Skeletal muscle satellite cell (primary cell): ENCODE measurements at regions not wholly inside any gene's neighbourhood (a gene's known extent, or its start where the extent isn't known, plus 50 kb on each side); places are given as distances from the start of the nearest gene placed in this dataset.

ENCODE experiments used
- H3K27me3 ChIP-seq: 2 replicates; pipeline ENCODE4 v1.7.0; 2013; ENCODE audit warnings: low read length; ENCODE audit not compliant: control insufficient read depth, insufficient read depth
- H3K36me3 ChIP-seq: 2 replicates; pipeline ENCODE4 v1.7.0; 2013; ENCODE audit warnings: mild to moderate bottlenecking, control low read depth, low read length; ENCODE audit not compliant: insufficient read depth
- H3K4me1 ChIP-seq: 2 replicates; pipeline ENCODE4 v1.7.0; 2013; ENCODE audit warnings: low read length; ENCODE audit not compliant: control insufficient read depth, insufficient read depth
- H3K4me2 ChIP-seq: 2 replicates; pipeline ENCODE4 v1.7.0; 2013; ENCODE audit warnings: mild to moderate bottlenecking, low read length
- H3K4me3 ChIP-seq: 2 replicates; pipeline ENCODE4 v1.7.0; 2013; ENCODE audit warnings: low read length
- H3K9ac ChIP-seq: 2 replicates; pipeline ENCODE4 v1.7.0; 2013; ENCODE audit warnings: mild to moderate bottlenecking, low read depth, low read length, moderate library complexity
- H3K9me3 ChIP-seq: replicated peaks from 2 replicates; pipeline ENCODE4 v1.7.0; 2013; ENCODE audit warnings: mild to moderate bottlenecking, control low read depth, low read length

GRCh38 chr7:25712500-25712899 lies 439.5 kb upstream of the NFE2L3 start:
- no peak overlapping the region for H3K4me3 ChIP-seq
- no peaks in the 10 kb centered on the region for H3K27me3 ChIP-seq
- no peak overlapping the region for H3K4me2 ChIP-seq
- H3K9me3 ChIP-seq: no peaks in the 10 kb centered on the region
- no peak overlapping the region for H3K9ac ChIP-seq
- H3K36me3 ChIP-seq: no peaks in the 10 kb centered on the region
- no peaks in the 10 kb centered on the region for H3K4me1 ChIP-seq

- Histone ChIP-seq H3K4me3 (no peak overlapping the region), H3K27me3 (no peaks in the 10 kb centered on the region), H3K4me2 (no peak overlapping the region), H3K9me3 (no peaks in the 10 kb centered on the region), H3K9ac (no peak overlapping the region), H3K4me1 (no peaks in the 10 kb centered on the region), H3K36me3 (no peaks in the 10 kb centered on the region)
These were observed 438.0 kb upstream of the NFE2L3 start for GRCh38 chr7:25714013-25714412.

- no peaks in the 10 kb centered on the region for H3K27me3 ChIP-seq
- no peaks in the 10 kb centered on the region for H3K36me3 ChIP-seq
- no peak overlapping the region for H3K9ac ChIP-seq
- H3K4me1 ChIP-seq: no peaks in the 10 kb centered on the region
- H3K4me3 ChIP-seq: no peak overlapping the region
- no peak overlapping the region for H3K4me2 ChIP-seq
- H3K9me3 ChIP-seq: no peaks in the 10 kb centered on the region
These were observed 435.6 kb upstream of the NFE2L3 start for GRCh38 chr7:25716421-25716820.

- Histone ChIP-seq H3K27me3 (no peaks in the 10 kb centered on the region), H3K4me1 (no peaks in the 10 kb centered on the region), H3K9ac (no peak overlapping the region), H3K4me2 (no peak overlapping the region), H3K36me3 (no peaks in the 10 kb centered on the region), H3K9me3 (no peaks in the 10 kb centered on the region), H3K4me3 (no peak overlapping the region)
These were observed 433.4 kb upstream of the NFE2L3 start for GRCh38 chr7:25718596-25718995.

GRCh38 chr7:25719190-25719896 lies 432.7 kb upstream of the NFE2L3 start:
- no peaks in the 10 kb centered on the region for H3K9me3 ChIP-seq
- no peak overlapping the region for H3K4me2 ChIP-seq
- no peaks in the 10 kb centered on the region for H3K36me3 ChIP-seq
- no peak overlapping the region for H3K4me3 ChIP-seq
- no peak overlapping the region for H3K9ac ChIP-seq
- no peaks in the 10 kb centered on the region for H3K4me1 ChIP-seq
- no peaks in the 10 kb centered on the region for H3K27me3 ChIP-seq

GRCh38 chr7:25720427-25720826 lies 431.6 kb upstream of the NFE2L3 start:
- Histone ChIP-seq H3K9ac (no peak overlapping the region), H3K36me3 (no peaks in the 10 kb centered on the region), H3K9me3 (no peaks in the 10 kb centered on the region), H3K4me3 (no peak overlapping the region), H3K4me1 (no peaks in the 10 kb centered on the region), H3K27me3 (no peaks in the 10 kb centered on the region), H3K4me2 (no peak overlapping the region)

GRCh38 chr7:25722856-25723255 lies 429.1 kb upstream of the NFE2L3 start:
- no peaks in the 10 kb centered on the region for H3K36me3 ChIP-seq
- H3K9ac ChIP-seq: no peak overlapping the region
- no peak overlapping the region for H3K4me2 ChIP-seq
- H3K4me1 ChIP-seq: no peaks in the 10 kb centered on the region
- H3K27me3 ChIP-seq: no peaks in the 10 kb centered on the region
- no peaks in the 10 kb centered on the region for H3K9me3 ChIP-seq
- H3K4me3 ChIP-seq: no peak overlapping the region

- Histone ChIP-seq H3K4me3 (no peak overlapping the region), H3K36me3 (no peaks in the 10 kb centered on the region), H3K4me1 (no peaks in the 10 kb centered on the region), H3K9ac (no peak overlapping the region), H3K4me2 (no peak overlapping the region), H3K27me3 (peaks cover 6% of the 10 kb centered on the region), H3K9me3 (no peaks in the 10 kb centered on the region)
These were observed 426.5 kb upstream of the NFE2L3 start for GRCh38 chr7:25725451-25725850.

- no peaks in the 10 kb centered on the region for H3K4me1 ChIP-seq
- no peaks in the 10 kb centered on the region for H3K9me3 ChIP-seq
- no peak overlapping the region for H3K9ac ChIP-seq
- peaks cover 6% of the 10 kb centered on the region for H3K27me3 ChIP-seq
- no peaks in the 10 kb centered on the region for H3K36me3 ChIP-seq
- no peak overlapping the region for H3K4me3 ChIP-seq
- H3K4me2 ChIP-seq: no peak overlapping the region
These were observed 425.7 kb upstream of the NFE2L3 start for GRCh38 chr7:25726170-25726780.

GRCh38 chr7:25726781-25727311 lies 425.2 kb upstream of the NFE2L3 start:
- no peaks in the 10 kb centered on the region for H3K36me3 ChIP-seq
- H3K27me3 ChIP-seq: peaks cover 6% of the 10 kb centered on the region
- H3K9me3 ChIP-seq: no peaks in the 10 kb centered on the region
- H3K9ac ChIP-seq: no peak overlapping the region
- no peak overlapping the region for H3K4me2 ChIP-seq
- H3K4me1 ChIP-seq: no peaks in the 10 kb centered on the region
- no peak overlapping the region for H3K4me3 ChIP-seq

GRCh38 chr7:25727446-25727845 lies 424.6 kb upstream of the NFE2L3 start:
- H3K9me3 ChIP-seq: no peaks in the 10 kb centered on the region
- no peak overlapping the region for H3K4me2 ChIP-seq
- H3K27me3 ChIP-seq: peaks cover 6% of the 10 kb centered on the region

GRCh38 chr7:25727876-25728275 lies 424.1 kb upstream of the NFE2L3 start:
- Histone ChIP-seq H3K9ac (no peak overlapping the region), H3K27me3 (peaks cover 6% of the 10 kb centered on the region), H3K9me3 (no peaks in the 10 kb centered on the region), H3K4me1 (no peaks in the 10 kb centered on the region), H3K36me3 (no peaks in the 10 kb centered on the region), H3K4me2 (no peak overlapping the region), H3K4me3 (no peak overlapping the region)

More at GRCh38 chr7:25727446-25727845, 424.6 kb upstream of the NFE2L3 start:
- no peak overlapping the region for H3K9ac ChIP-seq
- no peaks in the 10 kb centered on the region for H3K36me3 ChIP-seq
- no peak overlapping the region for H3K4me3 ChIP-seq
- H3K4me1 ChIP-seq: no peaks in the 10 kb centered on the region
